ENCODE measurements at regions not wholly inside any gene's neighbourhood (a gene's known extent, or its start where the extent isn't known, plus 50 kb on each side); places are given as distances from the start of the nearest gene placed in this dataset.
"Not testable (repeated sequence)": the region's sequence is repeated elsewhere in the genome, so short reads cannot be mapped to it uniquely, and the experiment has no call there.

DNA sequence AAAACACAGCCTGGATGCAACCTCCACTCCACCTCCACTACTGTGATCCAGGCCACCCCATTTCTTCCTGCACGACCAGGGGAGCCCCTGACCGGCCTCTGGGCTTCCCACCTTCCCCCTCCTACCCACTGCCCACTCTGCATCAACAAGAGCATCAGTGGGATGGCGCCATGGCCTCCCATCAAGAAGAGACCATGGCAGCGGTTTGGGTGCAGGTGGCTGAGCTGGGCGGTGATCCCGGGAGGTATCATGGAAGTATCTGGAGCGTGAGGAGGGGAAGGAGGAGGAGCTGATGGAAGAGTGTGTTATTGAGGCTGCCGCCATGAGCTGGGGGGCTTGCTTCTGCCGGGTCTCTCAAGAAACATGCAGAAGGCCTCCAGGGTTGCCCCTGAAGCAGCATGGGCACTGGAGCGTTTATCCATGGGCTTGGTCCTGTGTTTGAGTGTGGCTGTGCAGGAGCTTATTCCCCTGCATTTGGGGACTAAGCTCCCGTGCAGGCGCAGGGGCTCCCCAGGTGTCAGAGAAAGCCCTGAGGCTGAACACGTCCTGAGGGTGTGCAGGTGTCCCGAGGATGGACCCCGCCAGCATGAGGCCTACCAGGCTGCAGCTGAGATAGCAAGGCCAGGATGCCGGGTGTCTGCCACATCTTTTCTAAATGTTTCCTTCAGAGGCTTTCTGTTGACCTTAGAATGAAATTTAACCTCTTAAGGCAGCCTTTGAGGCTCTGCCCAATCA lies 99.2 kb upstream of the PCBD1 start:
- DNase-seq (ENCODE audit: extremely low read depth, low read depth, low spot score) = no peak

DNA sequence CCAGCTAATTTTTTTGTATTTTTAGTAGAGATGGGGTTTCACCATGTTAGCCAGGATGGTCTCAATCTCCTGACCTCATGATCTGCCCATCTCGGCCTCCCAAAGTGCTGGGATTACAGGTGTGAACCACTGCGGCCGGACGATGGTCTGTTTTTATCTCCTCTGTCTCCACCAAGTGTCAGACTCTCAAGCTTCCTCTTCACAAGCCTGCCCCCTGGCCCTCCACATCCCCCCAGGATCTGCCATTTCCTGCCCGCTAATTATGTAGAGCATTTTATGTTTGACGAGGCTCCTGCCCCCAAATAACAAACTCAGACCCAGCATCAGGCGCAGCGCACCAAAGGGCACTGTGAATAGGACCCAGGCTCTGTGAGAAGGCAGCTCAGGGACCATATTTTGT lies 101.8 kb upstream of the PCBD1 start:
- DNase-seq (ENCODE audit: extremely low read depth, low read depth, low spot score) = not testable (repeated sequence)

DNA sequence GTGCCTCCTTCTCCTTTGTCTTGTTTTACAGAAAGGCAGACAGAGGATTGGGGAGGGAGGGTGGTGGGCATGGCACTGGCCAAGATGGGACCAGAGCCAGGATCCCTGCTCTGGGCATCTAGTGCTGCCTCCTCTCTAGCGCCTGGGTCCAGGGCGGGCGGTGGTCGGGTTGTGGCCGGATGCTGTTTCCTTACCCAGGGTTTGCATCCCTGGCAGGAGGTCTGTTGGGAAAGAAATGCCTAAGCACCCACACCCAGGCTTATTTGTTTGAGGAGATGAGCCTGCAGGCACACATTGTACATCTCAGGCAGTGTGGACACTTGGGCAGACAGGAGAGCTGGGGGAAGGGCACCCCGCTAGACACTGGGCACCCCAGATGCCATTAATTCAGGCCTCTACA lies 102.3 kb upstream of the PCBD1 start:
- no peak for DNase-seq (ENCODE audit: extremely low read depth, low read depth, low spot score)

DNA sequence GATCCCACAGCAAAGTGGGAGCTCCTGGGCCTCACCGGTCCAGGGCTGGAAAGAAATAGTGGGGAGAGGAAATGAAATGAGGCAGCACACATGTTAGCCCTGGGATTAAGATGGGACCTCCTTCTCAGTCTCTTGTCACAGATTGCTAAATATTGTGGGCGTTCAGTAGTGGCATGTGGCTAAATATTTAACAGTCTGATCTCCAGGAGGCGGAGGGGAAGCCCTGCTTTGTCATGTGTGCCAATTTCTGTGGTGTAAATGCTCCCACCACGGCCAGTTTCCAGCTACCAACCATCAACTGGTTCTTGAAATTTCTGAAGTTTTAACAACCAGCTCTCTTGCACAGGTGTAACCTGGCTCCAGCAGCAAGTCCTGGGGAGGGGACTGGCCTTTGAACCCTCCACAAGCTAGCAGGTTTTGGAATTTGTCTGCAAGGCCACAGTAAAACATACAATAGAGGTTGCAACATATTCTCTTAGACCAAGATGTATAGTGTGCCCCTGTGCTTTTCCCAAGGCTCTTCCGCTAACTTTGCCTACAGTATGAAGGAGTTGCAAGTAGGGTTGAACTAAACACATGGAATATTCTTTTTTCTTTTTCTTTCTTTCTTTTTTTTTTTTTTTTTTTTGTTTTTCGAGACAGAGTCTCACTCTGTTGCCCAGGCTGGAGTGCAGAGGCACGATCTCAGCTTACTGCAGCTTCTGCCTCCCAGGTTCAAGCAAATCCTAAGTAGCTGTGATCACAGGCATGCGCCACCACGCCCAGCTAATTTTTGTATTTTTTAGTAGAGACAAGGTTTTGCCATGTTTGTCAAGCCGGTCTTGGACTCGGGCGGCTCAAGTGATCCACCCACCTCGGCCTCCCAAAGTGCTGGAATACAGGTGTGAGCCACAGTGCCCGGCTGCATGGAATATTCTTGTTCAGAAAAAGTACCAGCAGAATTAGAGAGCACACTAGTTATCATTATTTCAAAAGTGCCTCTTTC lies 103.1 kb upstream of the PCBD1 start:
- no peak for DNase-seq (ENCODE audit: extremely low read depth, low read depth, low spot score)

DNA sequence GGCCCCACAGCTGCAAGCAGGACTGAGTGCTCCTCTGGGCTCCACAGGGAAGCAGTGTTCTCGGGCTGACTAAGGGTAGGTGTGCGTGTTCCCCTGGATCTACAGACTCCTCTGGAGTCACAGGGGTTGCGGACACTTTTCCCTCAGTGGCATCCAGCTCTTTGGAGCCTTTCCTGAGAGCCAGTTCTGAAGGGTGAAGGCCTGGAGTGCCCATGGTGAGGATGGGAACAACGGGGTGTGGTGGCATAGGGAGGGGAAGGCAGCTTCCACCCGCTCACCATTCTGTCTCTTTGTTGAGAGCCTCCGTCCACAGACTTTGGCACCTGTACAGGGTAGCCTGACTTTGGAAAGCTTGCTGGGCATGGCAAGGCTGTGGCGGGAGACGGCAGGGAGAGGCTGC lies 104.1 kb upstream of the PCBD1 start:
- no peak for DNase-seq (ENCODE audit: extremely low read depth, low read depth, low spot score)

DNA sequence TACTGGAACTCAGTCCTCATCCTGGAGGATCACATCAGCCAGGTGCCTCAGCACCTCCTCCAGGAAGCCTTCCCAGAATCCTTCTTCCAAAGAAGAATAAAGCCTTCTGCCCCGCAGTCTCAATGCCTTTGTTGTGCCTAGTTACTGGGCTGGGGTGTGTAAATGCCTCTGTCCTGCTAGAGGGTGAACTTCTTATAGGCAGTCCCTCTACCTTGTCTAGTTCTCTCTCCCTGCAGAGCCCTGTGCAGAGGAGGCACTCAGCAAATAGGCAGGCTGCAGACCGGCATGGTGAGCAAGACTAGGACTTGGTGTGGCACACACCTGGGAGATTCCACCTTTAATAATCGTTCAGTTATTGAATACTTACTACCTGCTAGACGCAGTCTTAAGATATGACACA lies 104.7 kb upstream of the PCBD1 start:
- no peak for DNase-seq (ENCODE audit: extremely low read depth, low read depth, low spot score)

DNA sequence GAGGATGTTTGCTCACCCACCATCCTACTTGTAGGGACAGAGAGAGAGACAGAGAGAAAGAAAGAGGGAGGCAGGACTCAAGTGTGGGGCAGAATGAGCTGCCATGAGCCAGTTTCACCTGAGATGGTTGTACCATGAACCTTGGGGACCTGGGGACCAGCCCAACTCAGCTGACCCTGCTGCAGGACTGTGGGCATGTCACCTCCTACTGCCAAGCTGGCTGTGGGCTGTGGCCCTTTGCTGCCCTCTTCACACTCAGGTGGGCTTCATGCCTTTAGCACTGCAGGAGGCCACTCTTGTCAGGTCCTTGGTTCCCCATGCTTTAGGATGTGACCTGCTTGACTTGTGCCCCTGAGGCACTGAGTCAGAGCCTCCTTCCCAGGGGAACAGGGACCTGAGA lies 108.2 kb upstream of the PCBD1 start:
- no peak for DNase-seq (ENCODE audit: extremely low read depth, low read depth, low spot score)

DNA sequence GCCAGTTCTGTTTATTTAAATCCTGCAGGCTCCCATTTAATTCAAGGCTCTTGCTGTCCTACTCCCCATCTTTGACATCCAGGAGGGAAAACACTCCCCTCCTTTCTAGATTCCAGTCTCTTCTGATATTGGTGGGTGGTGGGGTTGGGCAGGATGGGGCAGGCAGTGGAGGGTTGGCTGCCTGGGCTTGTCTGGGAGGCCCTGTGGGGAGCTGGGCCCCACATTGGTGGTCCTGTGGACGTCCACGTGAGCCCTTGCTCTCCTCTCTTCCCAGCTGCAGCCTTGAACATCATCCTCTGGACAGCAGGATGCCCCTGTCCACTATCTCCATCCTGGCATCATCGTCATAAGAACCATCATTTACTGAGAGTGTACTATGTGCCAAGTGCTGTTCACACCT lies 108.9 kb upstream of the PCBD1 start:
- DNase-seq (ENCODE audit: extremely low read depth, low read depth, low spot score) = no peak

DNA sequence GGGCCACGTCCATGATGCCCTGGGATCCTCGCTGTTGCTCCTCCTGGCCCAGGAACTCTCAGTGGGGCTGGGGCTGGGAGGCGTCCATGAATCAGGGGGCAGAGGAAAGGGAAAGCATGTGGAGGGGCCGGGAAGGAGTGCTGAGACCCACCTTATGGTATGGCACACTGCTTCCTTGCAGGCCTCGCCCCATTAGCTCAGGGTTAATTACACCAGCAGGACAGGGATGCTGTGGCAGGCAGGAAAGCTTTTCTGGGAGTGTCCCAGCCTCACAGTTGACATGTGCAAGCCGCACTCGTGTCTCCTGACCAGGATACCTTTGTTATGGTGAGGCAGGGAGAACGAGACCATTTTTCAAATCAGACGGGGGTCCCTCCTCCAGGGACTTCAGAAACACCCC lies 109.7 kb upstream of the PCBD1 start:
- DNase-seq (ENCODE audit: extremely low read depth, low read depth, low spot score) = no peak

DNA sequence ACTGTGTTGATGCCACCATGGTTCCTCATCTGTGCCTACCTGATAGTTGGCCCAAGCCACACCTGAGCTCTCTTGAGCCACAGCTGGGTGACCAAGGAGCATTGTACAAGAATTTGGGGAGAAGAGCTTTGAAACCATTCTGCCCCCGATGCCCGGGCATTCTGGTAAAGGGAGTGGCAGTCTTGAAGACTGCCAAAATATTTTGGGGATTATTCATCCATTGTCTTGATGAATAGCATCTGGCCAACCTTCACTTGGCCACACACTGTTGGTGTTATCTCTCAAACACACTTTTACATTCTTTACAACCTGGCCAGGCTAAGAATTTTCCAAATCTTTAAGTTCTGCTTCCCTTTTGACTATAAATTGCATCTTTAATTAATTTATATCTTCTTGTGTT lies 113.1 kb upstream of the PCBD1 start:
- no peak for DNase-seq (ENCODE audit: extremely low read depth, low read depth, low spot score)

DNA sequence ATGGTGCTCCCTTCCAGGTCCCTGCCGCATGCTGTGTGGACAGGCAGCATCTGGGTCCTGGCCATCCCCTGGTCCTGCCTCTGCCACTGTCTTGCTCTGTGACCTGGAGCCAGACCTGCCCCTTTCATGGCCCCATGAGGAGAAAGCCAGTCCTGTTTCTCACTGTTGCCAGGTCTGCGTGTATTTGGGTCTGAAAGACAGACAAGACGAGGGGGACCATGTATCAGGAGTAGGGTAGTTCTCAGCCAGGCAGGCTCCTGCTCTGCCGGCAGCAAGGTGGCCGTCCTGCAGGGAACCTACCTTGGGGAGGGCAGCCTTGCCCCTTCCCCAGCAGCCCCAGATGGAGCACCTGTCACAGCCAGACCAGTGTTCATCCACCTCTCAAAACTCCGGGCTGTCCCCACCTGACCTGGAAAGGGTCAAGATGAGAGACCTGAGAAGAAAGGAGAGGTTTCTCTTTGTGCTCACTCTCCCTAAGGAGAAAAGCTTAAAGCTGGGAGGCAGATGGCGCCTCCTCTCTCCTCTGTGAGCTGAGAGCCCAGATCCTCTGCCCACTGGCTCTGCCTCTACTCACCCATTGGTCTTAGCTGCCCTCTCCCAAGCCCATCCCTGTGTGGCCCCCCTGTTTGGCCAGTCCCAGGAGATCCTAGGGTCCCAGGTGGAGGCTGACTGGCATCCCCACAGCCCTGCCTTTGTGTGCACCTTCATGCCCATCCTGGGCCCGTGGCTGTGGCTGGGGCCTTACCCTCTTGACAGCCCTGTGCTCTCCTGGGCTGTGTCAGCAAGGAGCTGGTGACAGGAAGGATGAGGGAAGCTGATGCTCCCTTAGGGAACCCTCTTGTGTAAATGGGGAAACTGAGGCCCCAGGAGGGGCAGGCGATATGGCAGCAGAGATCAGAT lies 116.1 kb upstream of the PCBD1 start:
- no peak for DNase-seq (ENCODE audit: extremely low read depth, low read depth, low spot score)

DNA sequence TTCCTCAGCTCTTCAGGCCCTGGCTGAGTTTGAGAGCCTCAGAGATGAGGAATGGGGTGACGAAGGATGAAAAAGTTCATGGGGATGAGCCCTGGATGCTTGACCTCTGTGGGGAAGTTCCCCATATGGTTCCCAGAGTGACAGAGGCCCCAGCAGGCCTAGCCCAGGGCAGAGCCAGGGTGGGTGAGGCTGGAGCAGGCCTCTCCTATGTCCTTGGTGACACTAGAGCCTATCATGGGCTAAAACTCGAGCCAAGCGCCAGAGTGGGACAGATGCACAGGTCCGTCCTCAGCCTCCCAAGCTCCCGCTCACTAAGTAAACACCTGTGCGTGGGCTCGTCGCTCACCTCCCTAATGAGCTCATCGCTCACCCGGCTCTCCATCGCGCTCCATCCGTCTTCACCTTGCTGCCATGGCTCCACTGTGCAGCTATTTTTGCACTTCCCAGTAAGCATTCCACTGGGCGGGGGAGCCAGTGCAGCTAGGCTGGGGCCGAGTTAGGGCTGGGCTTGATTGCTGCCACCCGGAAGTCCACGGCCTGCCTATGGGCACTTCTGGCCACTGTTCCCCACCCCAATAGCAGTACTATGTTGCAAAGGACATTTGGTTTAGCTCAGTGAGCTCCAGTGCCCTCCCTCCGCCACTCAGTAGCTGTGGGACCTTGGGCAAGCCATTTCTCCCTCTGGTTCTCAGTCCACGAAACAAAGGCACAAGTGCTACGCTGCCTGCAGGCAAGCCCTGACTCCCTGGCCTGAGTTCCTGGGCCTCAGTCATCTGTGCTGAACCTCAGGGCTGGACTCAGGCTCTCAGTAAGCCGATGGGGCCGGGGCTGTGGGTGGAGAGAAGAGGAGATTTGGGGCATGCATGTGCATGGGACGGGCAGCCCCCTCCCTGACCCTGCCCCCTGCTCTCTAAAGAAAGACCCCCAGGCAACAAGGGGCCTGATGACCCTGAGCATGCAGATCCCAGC lies 117.3 kb upstream of the PCBD1 start:
- DNase-seq (ENCODE audit: extremely low read depth, low read depth, low spot score) = no peak

DNA sequence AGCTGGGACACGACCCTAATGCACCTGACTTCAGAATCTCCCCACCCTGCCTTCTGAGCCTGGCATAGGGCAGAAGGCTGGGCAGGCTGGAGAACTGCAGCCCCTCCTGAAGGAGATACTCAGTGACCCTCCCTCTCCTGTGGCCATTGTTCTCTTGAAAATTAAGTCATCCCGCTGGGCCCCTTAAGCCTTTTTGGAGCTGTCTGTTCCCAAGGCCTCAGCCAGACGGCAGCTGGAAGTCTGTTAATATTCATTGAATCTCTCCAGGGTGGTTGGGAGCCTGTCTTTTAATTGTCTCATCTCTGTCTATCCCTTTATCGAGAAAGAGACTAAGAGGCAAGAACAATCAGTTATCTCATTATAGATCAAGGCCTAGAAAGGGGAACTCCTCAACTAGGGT lies 118.1 kb upstream of the PCBD1 start:
- DNase-seq (ENCODE audit: extremely low read depth, low read depth, low spot score) = no peak

DNA sequence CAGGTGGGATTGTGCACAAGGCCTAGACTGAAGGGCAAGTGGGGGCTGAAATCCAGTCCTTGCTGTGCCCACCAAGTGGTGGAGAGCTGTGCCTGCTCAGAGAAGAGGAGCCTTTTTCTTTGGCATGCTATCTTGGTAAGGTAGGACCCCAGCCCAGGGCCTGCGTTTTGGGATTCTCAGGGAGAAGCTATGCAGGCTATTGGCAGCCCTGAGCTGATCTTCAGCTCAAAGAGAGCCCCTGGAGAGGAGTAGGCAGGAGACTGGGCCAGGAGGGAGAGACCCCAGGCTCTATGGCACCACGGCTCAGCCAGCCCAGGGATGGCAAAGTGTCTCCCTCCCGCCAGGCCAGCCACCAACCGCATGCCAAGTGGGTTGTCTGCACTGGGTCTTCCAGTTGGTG lies 119.2 kb upstream of the PCBD1 start:
- no peak for DNase-seq (ENCODE audit: extremely low read depth, low read depth, low spot score)

DNA sequence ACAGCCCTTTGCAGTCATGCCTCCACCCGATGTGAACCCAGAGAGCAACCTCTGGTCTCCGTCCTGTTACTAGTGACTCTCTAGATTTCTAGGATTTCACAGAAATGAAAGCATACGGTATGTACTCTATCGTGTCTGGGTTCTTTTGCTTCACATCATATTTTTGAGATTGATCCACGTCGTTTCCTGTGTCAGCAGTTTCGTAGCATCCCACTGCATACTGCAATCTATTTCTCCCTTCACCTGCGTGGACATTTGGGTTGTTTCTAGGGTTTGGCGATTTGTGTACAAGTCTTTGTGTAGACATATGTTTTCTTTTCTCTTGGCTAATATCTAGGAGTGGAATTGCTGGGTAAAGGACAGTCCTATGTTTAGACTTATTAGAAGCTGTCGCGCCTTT lies 119.8 kb upstream of the PCBD1 start:
- no peak for DNase-seq (ENCODE audit: extremely low read depth, low read depth, low spot score)

DNA sequence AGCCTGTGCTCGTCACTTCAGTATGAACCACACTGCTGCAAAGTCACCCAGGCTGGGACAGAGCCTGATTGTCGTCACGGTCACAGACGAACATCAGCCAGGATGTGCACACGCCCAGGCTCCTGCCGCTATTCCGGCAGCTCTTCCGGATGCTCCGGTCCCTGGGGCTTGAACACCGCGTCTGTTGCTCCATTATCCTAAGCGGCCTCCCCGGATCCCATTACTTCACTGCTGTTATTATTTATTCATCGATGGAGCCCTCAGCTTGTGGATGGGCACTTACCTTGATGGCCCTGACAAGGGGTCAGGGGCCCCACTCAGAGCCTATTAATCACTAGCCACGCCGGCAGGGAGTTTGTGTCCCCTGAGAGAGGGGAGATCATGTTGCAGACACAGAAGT lies 120.8 kb upstream of the PCBD1 start:
- no peak for DNase-seq (ENCODE audit: extremely low read depth, low read depth, low spot score)

DNA sequence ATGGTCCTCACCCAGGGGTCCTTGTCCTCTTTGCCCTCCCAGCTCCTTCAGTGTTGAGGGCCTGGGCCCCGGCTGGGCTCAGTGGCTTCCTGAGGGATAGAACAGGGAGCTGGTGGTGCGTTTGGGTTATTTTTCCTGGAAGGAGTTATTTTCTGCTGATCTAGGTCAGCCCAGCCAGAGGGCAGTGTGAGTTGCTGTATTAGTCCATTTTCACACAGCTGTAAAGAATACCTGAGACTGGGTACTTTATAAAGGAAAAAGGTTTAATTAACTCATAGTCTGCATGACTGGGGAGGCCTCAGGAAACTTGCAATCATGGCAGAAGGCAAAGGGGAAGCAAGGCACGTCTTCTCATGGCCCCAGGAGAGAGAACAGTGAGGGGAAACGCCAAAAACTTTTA lies 122.4 kb upstream of the PCBD1 start:
- no peak for DNase-seq (ENCODE audit: extremely low read depth, low read depth, low spot score)

DNA sequence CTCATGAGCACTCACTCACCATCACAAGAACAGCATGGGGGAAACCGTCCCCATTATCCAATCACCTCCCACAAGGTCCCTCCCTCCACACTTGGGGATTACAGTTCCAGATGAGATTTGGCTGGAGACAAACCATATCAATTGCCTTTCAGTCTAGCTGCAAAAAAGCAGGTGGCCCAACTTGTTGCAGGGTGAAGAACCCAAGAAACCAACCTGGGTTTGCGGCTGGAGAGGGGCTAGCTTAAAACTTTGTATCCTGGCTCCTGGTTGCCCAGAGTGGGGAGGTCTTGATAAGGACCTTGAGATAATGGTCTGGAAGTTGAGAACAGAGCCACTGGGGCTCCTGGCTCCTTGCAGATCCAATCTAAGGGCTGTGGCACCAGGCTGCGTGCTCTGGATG lies 122.8 kb upstream of the PCBD1 start:
- no peak for DNase-seq (ENCODE audit: extremely low read depth, low read depth, low spot score)

DNA sequence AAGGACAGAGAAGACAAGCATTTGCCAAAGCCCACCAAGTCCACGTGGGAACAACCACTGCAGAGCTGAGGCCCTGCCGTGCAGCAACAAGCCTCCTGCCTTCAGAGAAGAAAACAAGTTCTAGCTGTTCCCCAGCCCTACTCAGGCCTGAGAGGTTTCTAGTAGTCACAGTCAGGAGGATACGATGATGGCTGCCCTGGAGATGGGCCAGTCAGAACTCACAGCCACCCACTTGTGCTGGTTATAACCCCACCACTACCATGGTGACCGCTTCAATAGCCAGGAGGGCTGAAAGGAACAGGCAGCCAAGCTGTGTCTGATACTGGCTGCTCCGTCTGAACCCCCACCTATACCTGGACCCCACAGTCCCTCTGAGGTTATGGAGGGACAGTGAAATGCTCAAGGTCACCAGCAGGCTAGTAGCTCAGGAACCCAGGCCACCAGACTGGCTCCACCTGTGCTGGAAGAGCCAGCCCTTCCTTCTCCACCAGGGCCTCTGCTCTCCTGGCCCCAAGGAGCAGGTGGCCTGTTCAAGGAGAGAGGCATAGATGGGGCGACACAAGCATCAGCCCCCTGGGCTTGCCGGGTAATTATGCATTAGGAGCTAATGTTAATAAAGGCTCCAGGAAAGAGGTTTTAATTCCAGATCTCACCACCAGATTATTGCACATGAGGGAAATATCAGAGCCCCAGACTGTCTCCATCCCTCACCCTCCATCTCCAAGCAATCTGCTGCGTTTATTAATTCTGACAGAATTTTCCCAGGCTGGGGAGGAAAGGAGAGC lies 125.8 kb upstream of the PCBD1 start:
- DNase-seq (ENCODE audit: extremely low read depth, low read depth, low spot score) = no peak
